ENCODE measurements at regions not wholly inside any gene's neighbourhood (a gene's known extent, or its start where the extent isn't known, plus 50 kb on each side); places are given as distances from the start of the nearest gene placed in this dataset.
"Not testable (repeated sequence)": the region's sequence is repeated elsewhere in the genome, so short reads cannot be mapped to it uniquely, and the experiment has no call there.

DNA sequence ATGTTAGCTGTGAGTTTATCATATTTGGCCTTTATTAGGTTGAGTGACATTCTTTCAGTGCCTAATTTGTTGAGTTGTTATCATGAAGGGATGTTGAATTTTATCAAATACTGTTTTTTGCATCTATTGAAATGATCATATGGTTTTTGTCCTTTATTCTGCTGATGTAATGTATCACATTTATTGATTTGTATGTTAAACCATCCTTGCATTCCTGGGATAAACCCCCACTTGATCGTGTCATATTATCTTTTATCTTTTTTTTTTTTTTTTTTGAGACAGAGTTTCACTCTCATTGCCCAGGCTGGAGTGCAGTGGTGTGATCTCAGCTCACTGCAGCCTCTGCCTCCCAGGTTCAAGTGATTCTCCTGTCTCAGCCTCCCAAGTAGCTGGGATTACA lies 51.9 kb upstream of the MFGE8 start:
- not testable (repeated sequence) for H3K27me3 ChIP-seq, H3K36me3 ChIP-seq, H3K4me3 ChIP-seq, DNase-seq
- H3K9me3 ChIP-seq, result peaks cover 10% of the 10 kb centered on the region

GRCh38 chr15:88970232-88970631 lies 57.1 kb upstream of the MFGE8 start:
- Histone ChIP-seq H3K36me3 (no peaks in the 10 kb centered on the region), H3K9me3 (peaks cover 10% of the 10 kb centered on the region), H3K27me3 (no peaks in the 10 kb centered on the region), H3K4me3 (no peak overlapping the region)
- DNase-seq, result no peak

DNA sequence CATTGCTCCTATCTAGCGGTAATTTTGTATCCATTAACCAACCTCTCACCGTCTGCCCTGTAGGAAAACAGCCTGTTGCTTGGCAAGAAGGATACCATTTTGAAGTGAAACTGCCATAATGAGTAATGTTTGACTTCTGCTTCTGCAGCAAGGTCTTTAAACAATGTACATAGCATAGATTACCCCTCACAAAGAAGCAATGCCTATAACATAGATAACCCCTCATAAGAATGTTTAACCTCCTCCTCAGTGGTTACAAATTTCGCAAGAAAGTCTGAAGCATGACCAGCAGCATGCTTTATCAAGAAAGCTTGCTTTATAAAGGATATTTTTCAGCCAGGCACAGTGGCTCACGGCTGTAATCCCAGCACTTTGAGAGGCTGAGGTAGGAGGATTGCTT lies 61.2 kb upstream of the MFGE8 start:
- H3K4me3 ChIP-seq, result no peak overlapping the region
- DNase-seq, result no peak
- no peaks in the 10 kb centered on the region for H3K36me3 ChIP-seq
- peaks cover 6% of the 10 kb centered on the region; the same call in 1 of the 2 replicates for H3K9me3 ChIP-seq
- no peaks in the 10 kb centered on the region for H3K27me3 ChIP-seq

GRCh38 chr15:88975891-88976290 lies 62.7 kb upstream of the MFGE8 start:
- H3K9me3 ChIP-seq, result peaks cover 3% of the 10 kb centered on the region; the same call in 1 of the 2 replicates
- H3K27me3 ChIP-seq, result no peaks in the 10 kb centered on the region
- H3K36me3 ChIP-seq, result no peaks in the 10 kb centered on the region
- DNase-seq, result no peak
- H3K4me3 ChIP-seq, result no peak overlapping the region

DNA sequence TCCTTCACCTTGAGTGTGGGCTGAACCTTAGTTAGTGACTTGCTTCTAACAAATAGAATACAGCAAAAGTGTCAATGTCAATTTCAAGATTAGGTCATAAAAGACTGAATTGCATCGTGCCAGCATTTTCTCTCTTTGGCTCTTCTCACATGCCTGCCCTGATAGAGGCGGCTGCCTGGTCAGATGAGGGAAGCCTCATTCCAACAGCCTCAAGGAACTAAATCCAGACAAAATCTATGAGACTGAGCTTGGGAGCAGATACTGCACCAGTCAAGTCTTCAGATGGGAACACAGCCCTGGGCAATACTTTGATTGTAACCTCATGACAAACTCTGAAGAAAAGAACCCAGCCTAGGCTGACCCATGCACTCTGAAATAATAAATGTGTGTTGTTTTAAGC lies 63.5 kb upstream of the MFGE8 start:
- no peak for DNase-seq
- Histone ChIP-seq H3K27me3 (no peaks in the 10 kb centered on the region), H3K36me3 (no peaks in the 10 kb centered on the region), H3K4me3 (no peak overlapping the region), H3K9me3 (peaks cover 3% of the 10 kb centered on the region; the same call in 1 of the 2 replicates)

- H3K4me3 ChIP-seq, result no peak overlapping the region
- H3K27me3 ChIP-seq, result no peaks in the 10 kb centered on the region
- DNase-seq, result no peak
- H3K36me3 ChIP-seq, result no peaks in the 10 kb centered on the region
- peaks cover 3% of the 10 kb centered on the region; the same call in 1 of the 2 replicates for H3K9me3 ChIP-seq
These were observed 66.5 kb upstream of the MFGE8 start for GRCh38 chr15:88979674-88980073.

- Histone ChIP-seq H3K36me3 (no peaks in the 10 kb centered on the region), H3K4me3 (no peak overlapping the region), H3K27me3 (no peaks in the 10 kb centered on the region), H3K9me3 (0 out of 2 replicates have a peak, but pooled peaks cover 3% of the 10 kb centered on the region)
- no peak for DNase-seq
These were observed 67.3 kb upstream of the MFGE8 start for GRCh38 chr15:88980498-88980897.

DNA sequence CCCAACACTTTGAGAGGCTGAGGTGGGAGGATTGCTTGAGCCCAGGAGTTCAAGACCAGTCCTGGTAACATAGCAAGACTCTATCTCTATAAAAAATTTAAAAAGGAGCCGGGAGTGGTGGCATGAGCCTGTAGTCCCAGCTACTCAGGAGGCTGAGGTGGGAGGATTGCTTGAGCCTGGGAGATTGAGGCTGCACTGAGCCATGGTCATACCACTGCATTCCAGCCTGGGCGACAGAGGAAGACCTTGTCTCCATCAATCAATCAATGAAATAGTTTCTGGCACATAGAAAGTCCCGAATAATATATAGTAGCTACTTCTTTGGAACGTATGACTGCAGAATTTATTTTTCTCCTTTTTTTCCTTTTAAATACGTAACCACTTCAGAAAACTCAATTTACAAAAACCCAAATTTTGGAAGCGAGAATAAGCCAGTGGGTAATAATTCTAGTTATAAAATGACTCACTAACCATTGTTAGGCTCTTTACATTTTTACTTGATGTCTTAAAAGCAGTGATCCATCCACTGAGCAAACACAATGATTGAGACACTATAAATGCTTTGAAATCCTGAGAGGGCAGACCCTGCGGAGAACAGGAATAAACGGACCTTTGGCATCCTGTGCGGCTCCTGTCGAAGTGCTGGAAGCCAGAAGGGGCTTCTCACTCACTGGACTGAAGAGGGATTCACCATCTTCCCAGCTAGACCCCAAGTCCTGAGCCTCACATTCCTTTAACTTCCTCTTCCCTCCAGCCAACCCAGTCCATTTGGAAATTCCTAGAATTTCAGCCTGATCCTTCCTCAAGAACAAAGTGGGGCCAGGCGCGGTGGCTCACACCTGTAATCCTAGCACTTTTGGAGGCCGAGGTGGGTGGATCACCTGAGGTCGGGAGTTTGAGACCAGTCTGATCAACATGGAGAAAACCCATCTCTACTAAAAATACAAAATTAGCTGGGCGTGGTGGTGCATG lies 68.4 kb upstream of the MFGE8 start:
- no peak overlapping the region for H3K4me3 ChIP-seq
- 0 out of 2 replicates have a peak, but pooled peaks cover 3% of the 10 kb centered on the region for H3K9me3 ChIP-seq
- no peak for DNase-seq
- H3K27me3 ChIP-seq, result no peaks in the 10 kb centered on the region
- H3K36me3 ChIP-seq, result no peaks in the 10 kb centered on the region

GRCh38 chr15:88982304-88982945 lies 69.2 kb upstream of the MFGE8 start:
- no peaks in the 10 kb centered on the region for H3K27me3 ChIP-seq
- H3K4me3 ChIP-seq, result no peak overlapping the region
- peak; percentile 72 for DNase-seq

GRCh38 chr15:88982946-88983342 lies 69.8 kb upstream of the MFGE8 start:
- Histone ChIP-seq H3K27me3 (no peaks in the 10 kb centered on the region), H3K9me3 (no peaks in the 10 kb centered on the region)
- DNase-seq, result no peak

More at GRCh38 chr15:88982304-88982945, 69.2 kb upstream of the MFGE8 start:
- no peaks in the 10 kb centered on the region for H3K36me3 ChIP-seq
- H3K9me3 ChIP-seq, result no peaks in the 10 kb centered on the region

DNA sequence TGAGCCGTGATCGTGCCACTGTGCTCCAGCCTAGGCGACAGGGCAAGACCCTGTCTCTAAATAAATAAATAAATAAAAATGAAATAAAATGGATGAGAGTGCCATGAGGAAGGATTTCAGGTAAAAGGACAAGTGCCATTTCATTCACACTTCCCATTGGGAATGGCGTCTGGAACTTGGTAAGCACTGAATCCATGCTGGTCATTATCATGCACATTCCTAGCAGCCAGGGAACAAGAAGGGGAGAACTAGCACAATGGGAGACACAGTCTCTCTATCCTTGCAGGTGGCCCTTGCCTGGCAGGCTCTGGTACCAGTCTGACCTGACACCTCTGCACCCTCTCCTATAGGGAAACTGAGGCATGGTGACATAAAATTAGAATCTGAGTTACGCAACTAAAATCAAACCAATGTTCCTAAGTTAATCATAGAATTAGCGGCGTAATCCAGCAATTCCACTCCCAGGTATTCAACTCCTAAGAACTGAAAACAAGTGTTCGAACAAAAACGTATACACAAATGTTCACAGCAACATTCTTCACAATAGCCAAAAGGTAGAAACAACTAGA lies 70.8 kb upstream of the MFGE8 start:
- no peak for DNase-seq
- Histone ChIP-seq H3K36me3 (no peaks in the 10 kb centered on the region), H3K9me3 (no peaks in the 10 kb centered on the region), H3K27me3 (no peaks in the 10 kb centered on the region), H3K4me3 (no peak overlapping the region)

More at GRCh38 chr15:88982946-88983342, 69.8 kb upstream of the MFGE8 start:
- Histone ChIP-seq H3K36me3 (no peaks in the 10 kb centered on the region), H3K4me3 (no peak overlapping the region)

DNA sequence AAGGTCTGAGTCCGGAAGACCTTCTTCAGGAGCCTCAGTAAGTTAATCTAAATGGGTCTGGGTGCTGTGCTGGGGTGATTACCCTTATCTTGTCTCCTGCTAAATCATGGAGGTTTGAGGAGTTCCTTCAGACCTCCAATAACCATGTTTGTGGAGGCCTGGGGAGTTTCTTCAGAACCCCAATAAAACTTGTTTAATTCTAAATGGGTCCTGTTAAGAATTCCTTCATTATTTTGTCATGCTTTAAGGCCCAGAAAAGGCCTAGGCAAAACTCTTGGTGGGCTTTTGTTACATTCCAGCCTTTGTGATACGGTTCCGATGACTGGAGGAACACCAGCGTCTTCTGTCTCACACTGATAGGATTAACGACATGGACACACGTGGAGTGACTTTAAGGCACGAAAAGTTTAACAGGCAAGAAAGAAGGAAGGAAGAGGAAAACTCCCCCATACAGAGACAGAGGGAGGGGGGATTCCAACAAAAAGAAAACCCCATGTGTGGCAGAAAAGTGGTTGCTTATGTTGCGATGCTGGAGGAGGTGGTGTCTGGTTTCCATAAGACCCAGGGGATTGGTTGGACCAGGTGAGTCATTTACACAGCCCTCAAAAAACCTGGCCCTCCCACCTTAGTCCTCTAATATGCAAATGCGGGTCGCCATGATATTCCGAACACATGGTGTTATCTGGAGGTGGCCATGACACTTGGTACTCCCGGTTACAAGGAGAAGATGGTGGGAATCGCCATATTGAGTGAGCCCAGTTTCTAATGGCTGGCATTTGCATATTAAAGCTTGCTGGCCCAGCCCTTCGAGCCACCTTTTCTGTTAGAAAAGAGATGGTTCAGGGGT lies 72.6 kb upstream of the MFGE8 start:
- H3K36me3 ChIP-seq, result no peaks in the 10 kb centered on the region
- DNase-seq, result no peak
- H3K27me3 ChIP-seq, result no peaks in the 10 kb centered on the region
- no peak overlapping the region for H3K4me3 ChIP-seq
- no peaks in the 10 kb centered on the region for H3K9me3 ChIP-seq

- Histone ChIP-seq H3K27me3 (no peaks in the 10 kb centered on the region), H3K4me3 (no peak overlapping the region), H3K9me3 (no peaks in the 10 kb centered on the region), H3K36me3 (no peaks in the 10 kb centered on the region)
- DNase-seq, result no peak
These were observed 73.9 kb upstream of the MFGE8 start for GRCh38 chr15:88986949-88987590.

DNA sequence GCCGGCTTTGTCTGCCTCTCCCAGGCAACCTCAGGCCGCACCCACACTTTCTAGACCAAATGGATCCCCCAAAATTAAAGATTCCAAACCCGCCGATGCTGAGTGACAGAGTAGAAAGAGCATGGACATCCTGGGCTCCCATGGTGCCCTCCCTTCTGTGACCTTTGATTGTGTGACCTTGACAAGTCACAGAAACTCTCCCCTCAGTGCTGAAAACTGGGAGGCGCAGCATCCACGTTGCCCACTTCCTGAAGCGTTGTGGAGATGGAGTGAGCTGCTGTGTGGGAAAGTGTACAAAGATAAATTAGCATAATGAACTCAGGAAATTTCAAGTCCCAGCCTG lies 74.4 kb upstream of the MFGE8 start:
- Histone ChIP-seq H3K9me3 (no peaks in the 10 kb centered on the region), H3K4me3 (no peak overlapping the region), H3K36me3 (no peaks in the 10 kb centered on the region), H3K27me3 (no peaks in the 10 kb centered on the region)
- DNase-seq, result no peak

DNA sequence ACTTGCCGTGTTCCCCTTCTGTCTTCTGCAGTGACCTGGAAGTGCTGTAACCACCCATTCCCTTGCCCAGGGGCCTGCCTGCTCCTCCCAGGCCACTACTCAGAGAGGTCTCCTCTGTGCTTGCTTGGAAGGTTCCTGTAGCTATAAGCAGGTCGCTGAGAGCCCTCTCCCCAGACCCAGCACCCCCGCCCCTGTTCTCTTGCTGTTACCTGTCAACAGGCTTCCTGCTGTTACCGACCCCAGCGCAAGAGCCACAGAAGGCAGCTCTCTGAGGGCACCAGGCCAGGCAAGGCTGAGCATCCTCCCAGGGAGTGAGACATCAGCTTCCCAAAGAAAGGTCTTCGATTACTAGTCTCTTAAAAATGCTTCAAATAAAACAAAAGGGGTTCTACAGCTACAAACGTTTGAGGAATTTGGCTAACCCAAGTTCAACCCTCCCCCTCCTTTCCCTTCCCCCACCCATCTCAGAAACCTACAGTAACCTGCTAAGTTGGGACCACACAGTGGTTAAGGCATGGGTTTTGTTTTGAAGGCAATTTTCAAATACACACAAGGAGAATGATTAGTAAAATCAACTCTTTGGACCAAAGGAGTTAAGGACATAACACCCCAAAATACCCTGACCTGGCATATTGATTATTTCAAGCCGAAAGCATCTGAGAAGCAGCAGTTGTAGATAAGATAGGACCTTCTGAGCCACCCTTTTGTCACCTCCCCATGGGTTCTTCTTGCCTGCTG lies 74.9 kb upstream of the MFGE8 start:
- Histone ChIP-seq H3K27me3 (no peaks in the 10 kb centered on the region), H3K9me3 (no peaks in the 10 kb centered on the region), H3K36me3 (no peaks in the 10 kb centered on the region), H3K4me3 (no peak overlapping the region)
- DNase-seq, result peak; percentile 31

DNA sequence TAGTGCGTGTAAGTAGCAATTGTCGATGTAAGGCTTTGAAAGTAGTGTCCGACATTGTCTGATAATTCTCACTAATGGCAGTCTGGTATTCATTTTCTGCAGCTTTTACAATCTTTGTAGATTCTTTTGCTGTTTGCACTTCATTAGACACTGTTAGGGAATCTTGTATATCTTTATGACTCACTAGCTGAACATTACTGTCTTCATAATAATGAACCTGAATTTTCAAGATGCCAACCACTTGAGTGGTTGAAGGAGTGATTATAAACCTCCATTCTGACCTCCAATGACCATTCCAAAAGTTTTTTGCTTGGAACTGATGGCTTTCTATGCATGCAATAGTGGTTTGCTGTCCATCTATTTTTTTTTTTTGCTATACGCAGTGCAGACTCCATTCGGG lies 76.4 kb upstream of the MFGE8 start:
- H3K9me3 ChIP-seq, result no peaks in the 10 kb centered on the region
- H3K27me3 ChIP-seq, result no peaks in the 10 kb centered on the region
- H3K36me3 ChIP-seq, result no peaks in the 10 kb centered on the region
- no peak for DNase-seq
- no peak overlapping the region for H3K4me3 ChIP-seq

Measured in MG63 (cell line).